OCI-LY1 (cell line): ENCODE measurements at regions not wholly inside any gene's neighbourhood (a gene's known extent, or its start where the extent isn't known, plus 50 kb on each side); places are given as distances from the start of the nearest gene placed in this dataset.

Source experiments
- H2AFZ ChIP-seq: fragments of 200-600 bp; sonication (generic), shearing (Covaris generic); 2 replicates; pipeline ENCODE4 v1.6.0; 2014; ENCODE audit warnings: antibody characterized with exemption, mild to moderate bottlenecking, low read length
- H3F3A ChIP-seq: fragments of 200-600 bp; sonication (generic), shearing (Covaris generic); 2 replicates; pipeline ENCODE4 v1.6.0; 2014; ENCODE audit warnings: mild to moderate bottlenecking, antibody characterized with exemption, low read length, moderate library complexity; ENCODE audit not compliant: insufficient read depth
- H3K27ac ChIP-seq: fragments of 200-600 bp; sonication (generic); 2 replicates; pipeline ENCODE4 v1.5.1; 2014; ENCODE audit warnings: low read length, mixed run types, mild to moderate bottlenecking, low read depth; ENCODE audit not compliant: poor library complexity, severe bottlenecking
- H3K27me3 ChIP-seq: fragments of 200-600 bp; sonication (generic); 2 replicates; pipeline ENCODE4 v1.6.0; 2014; ENCODE audit warnings: antibody characterized with exemption, mild to moderate bottlenecking, low read length, moderate library complexity; ENCODE audit not compliant: insufficient read depth
- H3K36me3 ChIP-seq: fragments of 200-600 bp; sonication (generic); 2 replicates; pipeline ENCODE4 v1.6.1; 2014; ENCODE audit warnings: mild to moderate bottlenecking, antibody characterized with exemption, low read length, moderate library complexity, mixed read lengths; ENCODE audit not compliant: insufficient read depth
- H3K4me1 ChIP-seq: fragments of 200-600 bp; sonication (generic); 2 replicates; pipeline ENCODE4 v1.5.1; 2014; ENCODE audit warnings: mild to moderate bottlenecking, low read length, moderate library complexity; ENCODE audit not compliant: insufficient read depth, severe bottlenecking
- H3K4me2 ChIP-seq: fragments of 200-600 bp; sonication (generic), shearing (Covaris generic); 2 replicates; pipeline ENCODE4 v1.6.1; 2014; ENCODE audit warnings: low read length
- H3K4me3 ChIP-seq: fragments of 200-600 bp; sonication (generic); 2 replicates; pipeline ENCODE4 v1.5.1; 2014; ENCODE audit warnings: low read length, low read depth, mild to moderate bottlenecking, mixed read lengths; ENCODE audit not compliant: poor library complexity, severe bottlenecking
- H3K79me2 ChIP-seq: fragments of 200-600 bp; shearing (Covaris generic); 2 replicates; pipeline ENCODE4 v1.6.1; 2016; ENCODE audit warnings: mixed run types, low read length, mixed read lengths; ENCODE audit not compliant: insufficient read depth
- H3K9ac ChIP-seq: fragments of 200-600 bp; sonication (generic), shearing (Covaris generic); 2 replicates; pipeline ENCODE4 v1.6.1; 2014; ENCODE audit warnings: mild to moderate bottlenecking, low read length, mixed read lengths
- H3K9me2 ChIP-seq: fragments of 200-600 bp; sonication (generic), shearing (Covaris generic); 2 replicates; pipeline ENCODE4 v1.6.1; 2014; ENCODE audit warnings: low read depth, mild to moderate bottlenecking, low read length, mixed read lengths
- H3K9me3 ChIP-seq: fragments of 200-600 bp; shearing (Covaris generic); 2 replicates; pipeline ENCODE4 v1.6.1; 2014; ENCODE audit warnings: low read length, mixed read lengths
- H4K20me1 ChIP-seq: fragments of 200-600 bp; sonication (generic), shearing (Covaris generic); 2 replicates; pipeline ENCODE4 v1.6.0; 2016; ENCODE audit warnings: mild to moderate bottlenecking, low read length; ENCODE audit not compliant: insufficient read depth
- CTCF ChIP-seq: fragments of 200-600 bp; sonication (generic), shearing (Covaris generic); IDR thresholded peaks from 2 replicates; pipeline ENCODE4 v1.5.1; 2017; ENCODE audit warnings: mild to moderate bottlenecking, antibody characterized with exemption, low read length, moderate library complexity, mixed read lengths
- EZH2 ChIP-seq: fragments of 200-600 bp; sonication (generic), shearing (Covaris generic); IDR thresholded peaks from 2 replicates; pipeline ENCODE4 v1.8.0; 2017; ENCODE audit warnings: borderline replicate concordance, mixed run types, mild to moderate bottlenecking, antibody characterized with exemption, low read length, moderate library complexity, mixed read lengths

- no peaks in the 10 kb centered on the region for H3K4me1 ChIP-seq
- TF ChIP-seq EZH2: no peak
- TF ChIP-seq CTCF: no peak
- H3K27ac ChIP-seq: no peak overlapping the region
- H3K9me2 ChIP-seq: no peaks in the 10 kb centered on the region
- H2AFZ ChIP-seq: no peak overlapping the region
- no peak overlapping the region for H3K9ac ChIP-seq
- H3K36me3 ChIP-seq: no peaks in the 10 kb centered on the region
- no peak overlapping the region for H3K4me2 ChIP-seq
- H3F3A ChIP-seq: no peaks in the 10 kb centered on the region
- no peak overlapping the region for H3K4me3 ChIP-seq
- H3K9me3 ChIP-seq: no peaks in the 10 kb centered on the region
- no peaks in the 10 kb centered on the region for H4K20me1 ChIP-seq
- no peaks in the 10 kb centered on the region for H3K79me2 ChIP-seq
- H3K27me3 ChIP-seq: no peaks in the 10 kb centered on the region
These were observed 209.4 kb upstream of the TGFBR2 start for GRCh38 chr3:30397030-30397429.

GRCh38 chr3:30399394-30400181 is 206.8 kb upstream of the TGFBR2 start:
- Histone ChIP-seq H3K4me2 (no peak overlapping the region), H4K20me1 (no peaks in the 10 kb centered on the region), H3K79me2 (no peaks in the 10 kb centered on the region), H3K4me3 (no peak overlapping the region), H3K27me3 (no peaks in the 10 kb centered on the region), H3K9me2 (no peaks in the 10 kb centered on the region), H3K9ac (no peak overlapping the region), H3K4me1 (no peaks in the 10 kb centered on the region), H3K36me3 (no peaks in the 10 kb centered on the region), H3K9me3 (no peaks in the 10 kb centered on the region), H3F3A (no peaks in the 10 kb centered on the region), H2AFZ (no peak overlapping the region), H3K27ac (no peak overlapping the region)
- no peak for TF ChIP-seq CTCF
- TF ChIP-seq EZH2: no peak

- Histone ChIP-seq H3K27ac (no peak overlapping the region), H3K4me3 (no peak overlapping the region), H4K20me1 (no peaks in the 10 kb centered on the region), H2AFZ (no peak overlapping the region), H3F3A (no peaks in the 10 kb centered on the region), H3K9me2 (no peaks in the 10 kb centered on the region), H3K4me1 (no peaks in the 10 kb centered on the region), H3K9ac (no peak overlapping the region), H3K27me3 (no peaks in the 10 kb centered on the region), H3K79me2 (no peaks in the 10 kb centered on the region), H3K9me3 (no peaks in the 10 kb centered on the region), H3K4me2 (no peak overlapping the region), H3K36me3 (no peaks in the 10 kb centered on the region)
- TF ChIP-seq EZH2 (no peak), CTCF (no peak)
These were observed 205.5 kb upstream of the TGFBR2 start for GRCh38 chr3:30400926-30401325.
